Naive thymus-derived CD4-positive, alpha-beta T cell (primary cell): ENCODE measurements at regions not wholly inside any gene's neighbourhood (a gene's known extent, or its start where the extent isn't known, plus 50 kb on each side); places are given as distances from the start of the nearest gene placed in this dataset.

Experiments
- ATAC-seq: fragments of 150-1000 bp; cut with Tn5 transposase; 2 replicates; pipeline ENCODE4 v1.10.0; 2021; ENCODE audit warnings: mild to moderate bottlenecking, moderate library complexity
- CTCF ChIA-PET: fragments of 350-600 bp; sonication (Branson Sonifier 250); formaldehyde crosslinking; loops from one replicate; lab custom pipeline; 2021; ENCODE audit warnings: antibody characterized with exemption; lab: Charles Lee
- POLR2A ChIA-PET: fragments of 350-600 bp; sonication (Branson Sonifier 250); formaldehyde crosslinking; loops from one replicate; lab custom pipeline; 2021; ENCODE audit warnings: antibody characterized with exemption, inconsistent platforms; lab: Charles Lee
- DNase-seq, 9 donors: peaks; one replicate each; pipeline versions ENCODE4 v3.0.0 to v3.0.0-alpha.2; 2020 to 2022; ENCODE audit warnings: mixed read lengths in 1 of 9
- H3K27ac ChIP-seq: one replicate; pipeline ENCODE4 v1.7.0; 2013; ENCODE audit warnings: mild to moderate bottlenecking, low read depth, low read length, moderate library complexity
- H3K27me3 ChIP-seq, 2 donors: one replicate each; pipeline ENCODE4 v1.7.0; 2013; ENCODE audit warnings: low read length in 2 of 2, mild to moderate bottlenecking in 2 of 2, moderate library complexity in 2 of 2; ENCODE audit not compliant: control insufficient read depth in 2 of 2, insufficient read depth in 2 of 2
- H3K36me3 ChIP-seq, 3 experiments: 1 replicate in 2 of 3; 2 replicates in 1 of 3; pipeline ENCODE4 v1.7.0; 2013; ENCODE audit warnings: low read length in 3 of 3, mild to moderate bottlenecking in 3 of 3, moderate library complexity in 1 of 3; ENCODE audit not compliant: insufficient read depth in 3 of 3, control insufficient read depth in 2 of 3
- H3K4me1 ChIP-seq, 2 donors: one replicate each; pipeline ENCODE4 v1.7.0; 2013; ENCODE audit warnings: low read length in 2 of 2, mild to moderate bottlenecking in 2 of 2, moderate library complexity in 1 of 2; ENCODE audit not compliant: control insufficient read depth in 2 of 2, insufficient read depth in 2 of 2
- H3K4me3 ChIP-seq: 2 replicates; pipeline ENCODE4 v1.7.0; 2013; ENCODE audit warnings: mild to moderate bottlenecking, low read length
- H3K9me3 ChIP-seq, 3 experiments: 1 replicate in 2 of 3; 2 replicates in 1 of 3; pipeline ENCODE4 v1.7.0; 2013; ENCODE audit warnings: low read length in 3 of 3; ENCODE audit not compliant: control insufficient read depth in 2 of 3
- H3K27ac Mint-ChIP-seq, 9 donors: one replicate each; pipeline ENCODE4 v1.8.0; 2020 to 2022; ENCODE audit warnings: mixed read lengths in 9 of 9, mild to moderate bottlenecking in 8 of 9, moderate library complexity in 5 of 9, inconsistent platforms in 2 of 9
- H3K27me3 Mint-ChIP-seq, 5 donors: one replicate each; pipeline ENCODE4 v1.8.0; 2021 to 2022; ENCODE audit warnings: mixed read lengths in 5 of 5, mild to moderate bottlenecking in 1 of 5
- H3K36me3 Mint-ChIP-seq, 5 donors: one replicate each; pipeline ENCODE4 v1.8.0; 2020 to 2022; ENCODE audit warnings: mixed read lengths in 5 of 5, mild to moderate bottlenecking in 3 of 5, inconsistent platforms in 1 of 5
- H3K4me1 Mint-ChIP-seq, 7 donors: one replicate each; pipeline ENCODE4 v1.8.0; 2020 to 2022; ENCODE audit warnings: mixed read lengths in 7 of 7, mild to moderate bottlenecking in 3 of 7, inconsistent platforms in 1 of 7
- H3K4me3 Mint-ChIP-seq, 10 donors: one replicate each; pipeline ENCODE4 v1.8.0; 2020 to 2022; ENCODE audit warnings: mild to moderate bottlenecking in 10 of 10, mixed read lengths in 10 of 10, moderate library complexity in 6 of 10, inconsistent platforms in 2 of 10
- H3K9me3 Mint-ChIP-seq, 11 donors: one replicate each; pipeline ENCODE4 v1.8.0; 2020 to 2022; ENCODE audit warnings: mixed read lengths in 11 of 11, mild to moderate bottlenecking in 4 of 11, inconsistent platforms in 1 of 11, moderate library complexity in 1 of 11
- intact Hi-C, 2 donors: fragments of 100-400 bp; cut with micrococcal nuclease; formaldehyde crosslinking; loops; one replicate each; pipeline ENCODE4 v1.15.1; 2023

GRCh38 chr12:127928615-127929571 is 338.1 kb upstream of the TMEM132C start:
- Histone ChIP-seq H3K4me3 (no peak overlapping the region), H3K4me1 (no peaks in the 10 kb centered on the region), H3K9me3 (no peaks in the 10 kb centered on the region), H3K27me3 (no peaks in the 10 kb centered on the region), H3K36me3 (no peaks in the 10 kb centered on the region), H3K27ac (no peak overlapping the region)
- intact Hi-C loops: no loop called here
- no peak overlapping the region for H3K4me3 Mint-ChIP-seq
- no peaks in the 10 kb centered on the region for H3K36me3 Mint-ChIP-seq
- H3K27ac Mint-ChIP-seq: no peak overlapping the region
- H3K27me3 Mint-ChIP-seq: peaks cover 0 to 6% (median 0%) of the 10 kb centered on the region in 5 donors
- DNase-seq (no peak), ATAC-seq (no peak)
- POLR2A ChIA-PET: no interaction called here
- peaks cover 0 to 13% (median 0%) of the 10 kb centered on the region in 11 donors for H3K9me3 Mint-ChIP-seq
- CTCF ChIA-PET: no interaction called here
- H3K4me1 Mint-ChIP-seq: no peaks in the 10 kb centered on the region

GRCh38 chr12:127930122-127930521 is 336.8 kb upstream of the TMEM132C start:
- POLR2A ChIA-PET: no interaction called here
- no peak overlapping the region for H3K27ac Mint-ChIP-seq
- intact Hi-C loops: no loop called here
- H3K9me3 ChIP-seq: no peaks in the 10 kb centered on the region
- DNase-seq (no peak), ATAC-seq (no peak)
- no peaks in the 10 kb centered on the region for H3K27me3 ChIP-seq
- H3K27ac ChIP-seq: no peak overlapping the region
- H3K36me3 Mint-ChIP-seq: no peaks in the 10 kb centered on the region
- no peaks in the 10 kb centered on the region for H3K4me1 ChIP-seq
- H3K9me3 Mint-ChIP-seq: peaks cover 0 to 8% (median 2%) of the 10 kb centered on the region in 11 donors
- H3K27me3 Mint-ChIP-seq: peaks cover 0 to 6% (median 0%) of the 10 kb centered on the region in 5 donors
- H3K4me1 Mint-ChIP-seq: no peaks in the 10 kb centered on the region
- H3K4me3 ChIP-seq: no peak overlapping the region
- CTCF ChIA-PET: no interaction called here
- no peaks in the 10 kb centered on the region for H3K36me3 ChIP-seq
- no peak overlapping the region for H3K4me3 Mint-ChIP-seq

- no peaks in the 10 kb centered on the region for H3K36me3 ChIP-seq
- no peaks in the 10 kb centered on the region for H3K27me3 ChIP-seq
- no peak overlapping the region for H3K27ac ChIP-seq
- Mint-ChIP-seq H3K27me3 (peaks cover 0 to 6% (median 0%) of the 10 kb centered on the region in 5 donors), H3K36me3 (no peaks in the 10 kb centered on the region), H3K4me1 (no peaks in the 10 kb centered on the region), H3K27ac (no peak overlapping the region), H3K4me3 (no peak overlapping the region), H3K9me3 (peaks cover 0 to 10% (median 4%) of the 10 kb centered on the region in 11 donors)
- H3K9me3 ChIP-seq: no peaks in the 10 kb centered on the region
- H3K4me1 ChIP-seq: no peaks in the 10 kb centered on the region
- DNase-seq (no peak), ATAC-seq (no peak)
- ChIA-PET POLR2A (no interaction called here), CTCF (no interaction called here)
- no peak overlapping the region for H3K4me3 ChIP-seq
- intact Hi-C loops: no loop called here
Observed at GRCh38 chr12:127934409-127934808, 332.6 kb upstream of the TMEM132C start.

GRCh38 chr12:127936463-127936862 is 330.5 kb upstream of the TMEM132C start:
- intact Hi-C loops: no loop called here
- no peak overlapping the region for H3K27ac ChIP-seq
- H3K4me1 ChIP-seq: no peaks in the 10 kb centered on the region
- DNase-seq (no peak), ATAC-seq (no peak)
- ChIA-PET CTCF (no interaction called here), POLR2A (no interaction called here)
- no peaks in the 10 kb centered on the region for H3K36me3 ChIP-seq
- no peaks in the 10 kb centered on the region for H3K27me3 Mint-ChIP-seq
- H3K4me1 Mint-ChIP-seq: no peaks in the 10 kb centered on the region
- H3K27ac Mint-ChIP-seq: no peak overlapping the region
- H3K36me3 Mint-ChIP-seq: no peaks in the 10 kb centered on the region
- H3K4me3 Mint-ChIP-seq: no peak overlapping the region
- peaks cover 0 to 7% (median 4%) of the 10 kb centered on the region in 11 donors for H3K9me3 Mint-ChIP-seq
- H3K4me3 ChIP-seq: no peak overlapping the region
- H3K27me3 ChIP-seq: no peaks in the 10 kb centered on the region
- no peaks in the 10 kb centered on the region for H3K9me3 ChIP-seq

- ChIA-PET CTCF (no interaction called here), POLR2A (no interaction called here)
- Mint-ChIP-seq H3K27me3 (no peaks in the 10 kb centered on the region), H3K36me3 (no peaks in the 10 kb centered on the region), H3K9me3 (peaks cover 7 to 18% (median 13%) of the 10 kb centered on the region in 11 donors), H3K4me3 (no peak overlapping the region), H3K4me1 (no peaks in the 10 kb centered on the region), H3K27ac (no peak overlapping the region)
- Histone ChIP-seq H3K27ac (no peak overlapping the region), H3K27me3 (no peaks in the 10 kb centered on the region), H3K36me3 (no peaks in the 10 kb centered on the region), H3K9me3 (no peaks in the 10 kb centered on the region), H3K4me1 (no peaks in the 10 kb centered on the region), H3K4me3 (no peak overlapping the region)
- DNase-seq: no peak
- no peak for ATAC-seq
- intact Hi-C loops: no loop called here
Observed at GRCh38 chr12:127941332-127941731, 325.6 kb upstream of the TMEM132C start.

GRCh38 chr12:127942981-127943380 is 324.0 kb upstream of the TMEM132C start:
- no peaks in the 10 kb centered on the region for H3K27me3 Mint-ChIP-seq
- ATAC-seq (no peak), DNase-seq (no peak)
- ChIA-PET POLR2A (no interaction called here), CTCF (no interaction called here)
- no peak overlapping the region for H3K27ac Mint-ChIP-seq
- Histone ChIP-seq H3K9me3 (no peaks in the 10 kb centered on the region), H3K27me3 (no peaks in the 10 kb centered on the region), H3K4me1 (no peaks in the 10 kb centered on the region), H3K27ac (no peak overlapping the region), H3K36me3 (no peaks in the 10 kb centered on the region), H3K4me3 (no peak overlapping the region)
- H3K36me3 Mint-ChIP-seq: no peaks in the 10 kb centered on the region
- H3K9me3 Mint-ChIP-seq: peaks cover 7 to 23% (median 13%) of the 10 kb centered on the region in 11 donors
- H3K4me1 Mint-ChIP-seq: no peaks in the 10 kb centered on the region
- H3K4me3 Mint-ChIP-seq: no peak overlapping the region
- intact Hi-C loops: no loop called here
